Caco-2 (cell line): ENCODE measurements at regions not wholly inside any gene's neighbourhood (a gene's known extent, or its start where the extent isn't known, plus 50 kb on each side); places are given as distances from the start of the nearest gene placed in this dataset.

Experiments used
- BruUV-seq: library from RNA; stranded (reverse); fragments of 400-500 nt; replicated peaks from 2 replicates; lab custom pipeline; 2021; lab: Mats Ljungman, UMichigan
- CTCF ChIA-PET: fragments of 300-600 bp; sonication (Branson Sonifier 250); formaldehyde crosslinking; loops from one replicate; lab custom pipeline; 2022; ENCODE audit warnings: antibody characterized with exemption; lab: Charles Lee
- POLR2A ChIA-PET: fragments of 300-600 bp; sonication (Branson Sonifier 250); formaldehyde crosslinking; loops from one replicate; lab custom pipeline; 2022; ENCODE audit warnings: antibody characterized with exemption; lab: Charles Lee
- DNase-seq, 2 experiments: peaks; one replicate each; pipeline versions ENCODE4 v3.0.0 to v3.0.0-alpha.2; 2020 to 2022
- H3K27me3 ChIP-seq: replicated peaks from 2 replicates; pipeline ENCODE4 v1.6.0; 2011; ENCODE audit warnings: low read length; ENCODE audit not compliant: control insufficient read depth, insufficient read depth
- H3K36me3 ChIP-seq: 2 replicates; pipeline ENCODE4 v1.5.1; 2011; ENCODE audit warnings: low read length; ENCODE audit not compliant: control insufficient read depth, insufficient read depth
- H3K4me1 ChIP-seq: fragments of 250-450 bp; sonication (Bioruptor Pico); 2 replicates; pipeline ENCODE4 v1.5.1; 2020; ENCODE audit warnings: mild to moderate bottlenecking
- H3K4me3 ChIP-seq: 2 replicates; pipeline ENCODE4 v1.5.1; 2011; ENCODE audit warnings: low read depth, mild to moderate bottlenecking, control low read depth, low read length
- H3K9me3 ChIP-seq: fragments of 250-450 bp; sonication (Bioruptor Pico); 2 replicates; pipeline ENCODE4 v1.5.1; 2020; ENCODE audit warnings: mild to moderate bottlenecking, moderate library complexity
- H3K27ac Mint-ChIP-seq: one replicate; pipeline ENCODE4 v1.8.0; 2022; ENCODE audit warnings: mixed read lengths; ENCODE audit not compliant: unreplicated experiment
- H3K27me3 Mint-ChIP-seq: one replicate; pipeline ENCODE4 v1.8.0; 2022; ENCODE audit warnings: mixed read lengths; ENCODE audit not compliant: insufficient read depth, unreplicated experiment
- H3K36me3 Mint-ChIP-seq: one replicate; pipeline ENCODE4 v1.8.0; 2022; ENCODE audit warnings: mild to moderate bottlenecking, mixed read lengths; ENCODE audit not compliant: insufficient read depth, unreplicated experiment
- H3K4me1 Mint-ChIP-seq: one replicate; pipeline ENCODE4 v1.8.0; 2022; ENCODE audit warnings: low read depth, mixed read lengths; ENCODE audit not compliant: unreplicated experiment
- H3K4me3 Mint-ChIP-seq: one replicate; pipeline ENCODE4 v1.8.0; 2022; ENCODE audit warnings: mild to moderate bottlenecking, moderate library complexity, mixed read lengths; ENCODE audit not compliant: unreplicated experiment
- H3K9me3 Mint-ChIP-seq: one replicate; pipeline ENCODE4 v1.8.0; 2022; ENCODE audit warnings: mixed read lengths; ENCODE audit not compliant: unreplicated experiment
- intact Hi-C: fragments of 100-400 bp; cut with micrococcal nuclease; formaldehyde crosslinking; loops from one replicate; pipeline ENCODE4 v1.10.0; 2022; ENCODE audit not compliant: unreplicated experiment
- TF ChIP-seq, protein P1 (sequence below), 2 experiments: fragments of 200-600 bp in 1 of 2; IDR thresholded peaks; 1 replicate in 1 of 2; 2 replicates in 1 of 2; pipeline versions ENCODE4 v1.5.1 to v1.8.0; 2011 to 2022; ENCODE audit warnings: antibody characterized with exemption in 1 of 2, control low read depth in 1 of 2, inconsistent platforms in 1 of 2, low read depth in 1 of 2, low read length in 1 of 2, mild to moderate bottlenecking in 1 of 2, moderate library complexity in 1 of 2; ENCODE audit not compliant: insufficient read depth in 1 of 2, severe bottlenecking in 1 of 2, unreplicated experiment in 1 of 2

DNA sequence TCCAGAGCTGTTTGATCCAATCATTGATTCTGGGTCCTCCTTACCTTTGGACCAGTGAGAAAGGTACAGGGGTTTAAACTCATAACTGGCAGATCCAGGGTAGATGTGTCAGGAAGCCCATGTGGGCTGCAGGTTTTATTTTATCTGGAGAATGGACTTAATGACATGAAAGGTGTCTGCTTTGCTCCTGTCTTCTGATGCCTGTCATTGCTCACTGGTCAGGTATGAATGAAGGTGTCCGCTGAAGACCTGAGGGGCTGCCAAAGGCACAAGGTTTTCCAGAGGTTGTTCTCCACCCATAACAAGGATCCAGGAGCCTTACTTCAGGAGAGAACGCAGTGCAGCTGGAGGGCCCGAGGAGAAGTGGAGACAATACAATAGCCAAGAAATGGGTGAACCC, 74.2 kb downstream of the CHRNA1 start:
- H3K27me3 ChIP-seq = no peaks in the 10 kb centered on the region
- no peak for DNase-seq
- H3K9me3 ChIP-seq = no peaks in the 10 kb centered on the region
- no peak overlapping the region for H3K4me3 ChIP-seq
- Mint-ChIP-seq H3K9me3 (no peaks in the 10 kb centered on the region), H3K27ac (no peak overlapping the region), H3K36me3 (no peaks in the 10 kb centered on the region), H3K27me3 (no peaks in the 10 kb centered on the region), H3K4me1 (no peaks in the 10 kb centered on the region), H3K4me3 (no peak overlapping the region)
- intact Hi-C loops = no loop called here
- ChIA-PET CTCF (interaction anchor here (0.9 kb wide), 1 partner anchor 10 kb away, joined by 4 read pairs; no protein-coding TSS in a partner anchor), POLR2A (no interaction called here)
- TF ChIP-seq, protein P1, sequence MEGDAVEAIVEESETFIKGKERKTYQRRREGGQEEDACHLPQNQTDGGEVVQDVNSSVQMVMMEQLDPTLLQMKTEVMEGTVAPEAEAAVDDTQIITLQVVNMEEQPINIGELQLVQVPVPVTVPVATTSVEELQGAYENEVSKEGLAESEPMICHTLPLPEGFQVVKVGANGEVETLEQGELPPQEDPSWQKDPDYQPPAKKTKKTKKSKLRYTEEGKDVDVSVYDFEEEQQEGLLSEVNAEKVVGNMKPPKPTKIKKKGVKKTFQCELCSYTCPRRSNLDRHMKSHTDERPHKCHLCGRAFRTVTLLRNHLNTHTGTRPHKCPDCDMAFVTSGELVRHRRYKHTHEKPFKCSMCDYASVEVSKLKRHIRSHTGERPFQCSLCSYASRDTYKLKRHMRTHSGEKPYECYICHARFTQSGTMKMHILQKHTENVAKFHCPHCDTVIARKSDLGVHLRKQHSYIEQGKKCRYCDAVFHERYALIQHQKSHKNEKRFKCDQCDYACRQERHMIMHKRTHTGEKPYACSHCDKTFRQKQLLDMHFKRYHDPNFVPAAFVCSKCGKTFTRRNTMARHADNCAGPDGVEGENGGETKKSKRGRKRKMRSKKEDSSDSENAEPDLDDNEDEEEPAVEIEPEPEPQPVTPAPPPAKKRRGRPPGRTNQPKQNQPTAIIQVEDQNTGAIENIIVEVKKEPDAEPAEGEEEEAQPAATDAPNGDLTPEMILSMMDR (IDR thresholded peaks at IDR 0.05; ENCODE audit: insufficient read depth in 1 of 2, low read depth in 1 of 2, low read length in 1 of 2, severe bottlenecking in 1 of 2, unreplicated experiment in 1 of 2) = no peak
- no peaks in the 10 kb centered on the region for H3K36me3 ChIP-seq
- no peaks in the 10 kb centered on the region for H3K4me1 ChIP-seq
- BruUV-seq = no TSS peak

DNA sequence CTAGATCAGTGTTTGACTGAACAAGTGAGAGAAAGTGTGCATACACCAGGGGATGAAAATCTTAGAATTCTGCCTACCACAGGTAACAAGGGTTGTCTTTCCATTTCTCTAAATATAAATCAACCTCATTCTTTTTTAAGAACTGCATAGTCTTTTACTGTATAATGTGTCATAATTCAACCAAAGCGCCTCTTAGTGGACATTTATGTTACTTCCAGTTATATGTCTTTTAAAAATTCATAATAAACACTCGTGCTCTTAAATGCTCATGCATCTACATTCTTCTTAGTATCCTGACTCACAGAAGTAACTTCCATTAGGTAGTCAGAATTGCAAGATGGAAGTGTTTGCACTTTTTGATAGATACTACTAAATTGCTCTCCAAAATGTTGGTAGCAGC, 76.2 kb downstream of the CHRNA1 start:
- H3K36me3 Mint-ChIP-seq = no peaks in the 10 kb centered on the region
- H3K36me3 ChIP-seq = no peaks in the 10 kb centered on the region
- H3K9me3 ChIP-seq = no peaks in the 10 kb centered on the region
- no peak overlapping the region for H3K27ac Mint-ChIP-seq
- POLR2A ChIA-PET = no interaction called here
- intact Hi-C loops = no loop called here
- H3K27me3 Mint-ChIP-seq = peaks cover 6% of the 10 kb centered on the region
- H3K4me1 ChIP-seq = 0 out of 2 replicates have a peak, but pooled peaks cover 5% of the 10 kb centered on the region
- peaks cover 7% of the 10 kb centered on the region for H3K4me1 Mint-ChIP-seq
- no peak for DNase-seq
- H3K4me3 Mint-ChIP-seq = no peak overlapping the region
- H3K27me3 ChIP-seq = no peaks in the 10 kb centered on the region
- BruUV-seq = no TSS peak
- no peak overlapping the region for H3K4me3 ChIP-seq
- no peaks in the 10 kb centered on the region for H3K9me3 Mint-ChIP-seq
- CTCF ChIA-PET = interaction anchor here (1.0 to 2.4 kb wide), 6 partner anchors 9 to 225 kb away, joined by 3 to 10 read pairs (median 4); no protein-coding TSS in a partner anchor
- TF ChIP-seq, protein P1 (IDR thresholded peaks at IDR 0.05; ENCODE audit: insufficient read depth in 1 of 2, low read depth in 1 of 2, low read length in 1 of 2, severe bottlenecking in 1 of 2, unreplicated experiment in 1 of 2) = peak in 1 of 2 experiments; percentile 28

DNA sequence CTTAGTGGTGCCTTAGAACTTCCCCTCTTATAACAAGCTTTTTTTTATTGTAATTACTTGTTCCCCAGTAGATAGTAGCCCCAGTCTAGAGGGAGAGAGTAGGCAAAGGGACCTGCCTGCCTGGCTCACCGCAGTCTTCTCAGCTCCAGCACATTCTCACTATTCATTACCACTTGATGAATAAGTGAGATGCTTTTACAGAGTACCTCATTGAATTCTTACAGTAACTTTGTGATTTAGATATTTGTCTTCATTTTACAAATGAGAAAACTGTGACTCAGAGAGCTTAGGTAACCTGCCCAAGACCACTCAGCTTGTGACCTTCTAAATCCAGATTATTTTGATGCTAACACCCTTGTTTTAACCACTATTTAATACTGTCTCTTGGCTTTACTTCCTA, 77.8 kb downstream of the CHRNA1 start:
- CTCF ChIA-PET = interaction anchor here (1.1 to 1.5 kb wide), 2 partner anchors 11 to 223 kb away, joined by 3 to 4 read pairs; no protein-coding TSS in a partner anchor
- Histone ChIP-seq H3K4me3 (no peak overlapping the region), H3K27me3 (no peaks in the 10 kb centered on the region), H3K4me1 (0 out of 2 replicates have a peak, but pooled peaks cover 7% of the 10 kb centered on the region), H3K9me3 (no peaks in the 10 kb centered on the region), H3K36me3 (no peaks in the 10 kb centered on the region)
- POLR2A ChIA-PET = no interaction called here
- TF ChIP-seq, protein P1 (IDR thresholded peaks at IDR 0.05; ENCODE audit: insufficient read depth in 1 of 2, low read depth in 1 of 2, low read length in 1 of 2, severe bottlenecking in 1 of 2, unreplicated experiment in 1 of 2) = no peak
- peaks cover 7% of the 10 kb centered on the region for H3K4me1 Mint-ChIP-seq
- H3K4me3 Mint-ChIP-seq = no peak overlapping the region
- no peak for DNase-seq
- H3K9me3 Mint-ChIP-seq = no peaks in the 10 kb centered on the region
- no TSS peak for BruUV-seq
- H3K36me3 Mint-ChIP-seq = no peaks in the 10 kb centered on the region
- no peak overlapping the region for H3K27ac Mint-ChIP-seq
- intact Hi-C loops = no loop called here
- H3K27me3 Mint-ChIP-seq = peaks cover 9% of the 10 kb centered on the region
